ENCODE measurements at regions not wholly inside any gene's neighbourhood (a gene's known extent, or its start where the extent isn't known, plus 50 kb on each side); places are given as distances from the start of the nearest gene placed in this dataset.
"Not testable (repeated sequence)": the region's sequence is repeated elsewhere in the genome, so short reads cannot be mapped to it uniquely, and the experiment has no call there.

DNA sequence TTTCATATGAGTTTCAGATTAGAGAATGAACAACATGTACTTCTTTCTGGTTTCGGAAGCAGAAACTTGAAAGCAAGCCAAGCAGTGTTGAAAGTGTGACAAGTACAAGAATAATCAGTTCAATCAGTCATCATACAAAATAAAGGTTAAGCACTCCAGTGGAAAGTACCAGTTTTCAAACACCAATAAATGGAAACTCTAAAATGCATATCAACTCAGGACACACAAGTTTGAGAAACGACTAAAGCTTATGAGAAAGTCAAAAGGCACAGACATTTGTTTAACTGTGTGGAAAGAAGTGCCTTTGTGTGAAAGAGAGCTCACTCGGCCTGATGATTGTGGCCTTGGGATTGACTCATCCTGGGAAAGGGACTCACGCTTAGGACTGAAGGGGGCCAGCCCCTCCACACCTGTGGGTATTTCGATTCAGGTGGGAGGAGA, 60.6 kb upstream of the AKR1C1 start:
- no peak for ATAC-seq

DNA sequence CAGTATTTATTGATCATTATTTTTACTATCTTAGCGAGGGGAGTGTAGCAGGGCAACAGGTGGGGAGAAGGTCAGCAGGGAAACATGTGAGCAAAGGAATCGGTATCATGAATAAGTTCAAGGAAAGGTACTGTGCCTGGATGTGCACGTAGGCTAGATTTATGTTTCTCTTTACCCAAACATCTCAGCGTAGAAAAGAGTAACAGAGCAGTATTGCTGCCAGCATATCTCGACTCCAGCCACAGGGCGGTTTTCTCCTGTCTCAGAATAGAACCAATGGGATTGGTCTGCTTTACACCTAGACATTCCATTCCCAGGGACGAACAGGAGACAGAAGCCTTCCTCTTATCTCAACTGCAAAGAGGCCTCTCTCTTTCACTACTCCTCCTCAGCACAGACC, 60.1 kb upstream of the AKR1C1 start:
- not testable (repeated sequence) for ATAC-seq

DNA sequence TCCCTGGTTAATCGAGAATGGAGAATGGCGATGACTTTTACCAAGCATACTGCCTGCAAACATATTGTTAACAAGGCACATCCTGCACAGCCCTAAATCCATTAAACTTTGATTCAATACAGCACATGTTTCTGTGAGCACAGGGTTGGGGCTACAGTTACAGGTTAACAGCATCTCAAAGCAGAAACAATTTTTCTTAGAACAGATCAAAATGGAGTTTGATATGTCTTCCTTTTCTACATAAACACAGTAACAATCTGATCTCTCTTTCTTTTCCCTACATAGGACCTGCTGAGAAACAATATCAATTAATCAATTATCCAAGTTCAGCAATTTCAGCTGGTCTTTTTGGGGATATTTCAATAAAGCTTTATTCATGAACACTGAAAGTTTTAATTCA, 59.5 kb upstream of the AKR1C1 start:
- ATAC-seq: not testable (repeated sequence)

DNA sequence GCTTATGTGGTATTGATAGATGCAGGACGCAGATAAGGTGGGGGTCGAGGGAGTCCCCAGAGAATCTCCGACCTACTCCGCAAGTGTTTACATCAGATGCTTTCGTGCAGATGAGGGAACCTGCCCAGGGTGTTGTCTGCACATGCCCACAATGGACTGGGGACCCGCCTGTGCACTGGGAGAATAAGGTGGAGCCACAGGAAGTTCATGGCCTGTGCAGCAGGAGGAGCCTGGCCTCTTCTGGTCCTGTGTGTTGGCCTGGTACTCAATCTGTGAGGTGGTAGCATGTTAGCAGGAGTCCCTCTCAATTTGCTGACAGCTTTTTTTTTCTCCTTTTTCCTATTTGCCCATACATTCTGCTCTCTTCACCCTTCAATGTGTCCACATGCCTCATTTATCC, 54.1 kb upstream of the AKR1C1 start:
- ATAC-seq: peak; percentile 72

Data from esophagus mucosa (tissue), 1 donor.